MCF 10A (cell line): ENCODE measurements at regions not wholly inside any gene's neighbourhood (a gene's known extent, or its start where the extent isn't known, plus 50 kb on each side); places are given as distances from the start of the nearest gene placed in this dataset.

ENCODE experiments used
- BruUV-seq: library from RNA; stranded (reverse); fragments of 400-500 nt; replicated peaks from 2 replicates; lab custom pipeline; 2021; lab: Mats Ljungman, UMichigan
- CTCF ChIA-PET: fragments of 300-600 bp; sonication (Branson Sonifier 250); formaldehyde crosslinking; extraction: SDS; loops from one replicate; lab custom pipeline; 2021; ENCODE audit warnings: antibody characterized with exemption, inconsistent platforms; lab: Yijun Ruan, JAX
- POLR2A ChIA-PET: fragments of 300-600, 350-650 bp; sonication (Branson Sonifier 250); formaldehyde crosslinking; extraction: SDS; loops from one replicate; lab custom pipeline; 2020; ENCODE audit warnings: antibody characterized with exemption, inconsistent platforms; lab: Yijun Ruan, JAX
- DNase-seq: peaks from one replicate; pipeline ENCODE4 v3.0.0-alpha.2; 2018; ENCODE audit not compliant: unreplicated experiment
- H3K27ac Mint-ChIP-seq: one replicate; pipeline ENCODE4 v1.8.0; 2022; ENCODE audit warnings: mild to moderate bottlenecking, low read depth, mixed read lengths; ENCODE audit not compliant: unreplicated experiment
- H3K27me3 Mint-ChIP-seq: one replicate; pipeline ENCODE4 v1.8.0; 2022; ENCODE audit warnings: mixed read lengths; ENCODE audit not compliant: insufficient read depth, unreplicated experiment
- H3K36me3 Mint-ChIP-seq: one replicate; pipeline ENCODE4 v1.8.0; 2022; ENCODE audit warnings: mild to moderate bottlenecking, moderate library complexity, mixed read lengths; ENCODE audit not compliant: insufficient read depth, unreplicated experiment
- H3K4me1 Mint-ChIP-seq: one replicate; pipeline ENCODE4 v1.8.0; 2022; ENCODE audit warnings: mixed read lengths; ENCODE audit not compliant: insufficient read depth, unreplicated experiment
- H3K4me3 Mint-ChIP-seq: one replicate; pipeline ENCODE4 v1.8.0; 2022; ENCODE audit warnings: mild to moderate bottlenecking, moderate library complexity, mixed read lengths; ENCODE audit not compliant: unreplicated experiment
- H3K9me3 Mint-ChIP-seq: one replicate; pipeline ENCODE4 v1.8.0; 2022; ENCODE audit warnings: mixed read lengths; ENCODE audit not compliant: unreplicated experiment
- intact Hi-C: fragments of 100-400 bp; cut with micrococcal nuclease; formaldehyde crosslinking; loops from 2 replicates; pipeline ENCODE4 v1.14.1; 2022
- TF ChIP-seq, protein P1 (sequence below): fragments of 200-600 bp; IDR thresholded peaks from one replicate; pipeline ENCODE4 v1.8.0; 2022; ENCODE audit warnings: antibody characterized with exemption, mild to moderate bottlenecking; ENCODE audit not compliant: unreplicated experiment

DNA sequence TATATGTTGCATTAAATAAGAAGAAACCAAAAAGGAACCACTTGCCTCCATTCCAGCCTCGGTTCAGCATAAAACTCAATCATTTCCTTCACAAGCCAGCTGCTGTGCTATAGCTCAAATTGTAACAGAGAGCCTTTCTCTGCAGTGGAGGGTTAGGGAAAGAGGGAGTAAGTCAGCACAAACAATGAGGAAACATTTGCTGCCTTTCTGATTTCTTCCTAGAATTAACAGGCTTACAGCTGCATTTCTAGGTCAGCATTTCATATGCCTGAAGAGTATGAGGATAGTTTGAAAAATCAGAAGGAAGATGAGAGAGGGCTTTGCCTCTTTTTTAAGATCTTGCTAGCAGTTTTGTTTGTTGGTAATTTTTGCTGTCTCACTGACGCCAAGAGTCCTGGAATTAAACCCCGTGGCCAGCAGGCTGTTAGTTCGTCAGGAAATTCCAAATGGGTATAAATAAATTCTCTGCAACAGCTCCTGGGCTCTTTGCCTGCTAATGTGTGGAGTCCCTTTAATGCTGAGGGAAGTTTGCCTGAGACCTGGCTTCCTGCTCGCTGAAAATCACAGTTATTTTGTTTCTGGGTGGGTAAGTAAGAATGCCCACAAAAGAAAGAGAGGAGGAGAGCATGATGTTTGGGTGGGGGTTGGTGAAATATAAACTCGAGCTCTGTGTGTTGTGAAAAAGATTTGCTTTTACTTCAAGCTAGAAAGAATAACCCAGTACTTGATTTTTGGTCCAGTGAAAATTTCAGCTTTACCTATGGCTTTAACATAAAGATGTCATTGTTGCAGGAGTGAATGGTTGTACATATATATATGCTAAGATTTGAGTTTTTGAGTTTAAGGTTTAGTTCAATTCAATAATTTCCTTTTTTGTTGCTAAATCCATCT, 148.1 kb upstream of the DMRT1 start:
- Mint-ChIP-seq H3K4me1 (peaks cover 52% of the 10 kb centered on the region), H3K27me3 (no peaks in the 10 kb centered on the region), H3K36me3 (peaks cover 30% of the 10 kb centered on the region), H3K27ac (peak overlapping the region; percentile 75), H3K4me3 (peak overlapping the region; percentile 63), H3K9me3 (no peaks in the 10 kb centered on the region)
- intact Hi-C loops, result loop anchor here (1.0 kb wide), 1 partner anchor 7 kb away; no protein-coding TSS in a partner anchor
- TF ChIP-seq, protein P1, sequence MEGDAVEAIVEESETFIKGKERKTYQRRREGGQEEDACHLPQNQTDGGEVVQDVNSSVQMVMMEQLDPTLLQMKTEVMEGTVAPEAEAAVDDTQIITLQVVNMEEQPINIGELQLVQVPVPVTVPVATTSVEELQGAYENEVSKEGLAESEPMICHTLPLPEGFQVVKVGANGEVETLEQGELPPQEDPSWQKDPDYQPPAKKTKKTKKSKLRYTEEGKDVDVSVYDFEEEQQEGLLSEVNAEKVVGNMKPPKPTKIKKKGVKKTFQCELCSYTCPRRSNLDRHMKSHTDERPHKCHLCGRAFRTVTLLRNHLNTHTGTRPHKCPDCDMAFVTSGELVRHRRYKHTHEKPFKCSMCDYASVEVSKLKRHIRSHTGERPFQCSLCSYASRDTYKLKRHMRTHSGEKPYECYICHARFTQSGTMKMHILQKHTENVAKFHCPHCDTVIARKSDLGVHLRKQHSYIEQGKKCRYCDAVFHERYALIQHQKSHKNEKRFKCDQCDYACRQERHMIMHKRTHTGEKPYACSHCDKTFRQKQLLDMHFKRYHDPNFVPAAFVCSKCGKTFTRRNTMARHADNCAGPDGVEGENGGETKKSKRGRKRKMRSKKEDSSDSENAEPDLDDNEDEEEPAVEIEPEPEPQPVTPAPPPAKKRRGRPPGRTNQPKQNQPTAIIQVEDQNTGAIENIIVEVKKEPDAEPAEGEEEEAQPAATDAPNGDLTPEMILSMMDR, result no peak
- DNase-seq, result peak; percentile 41
- CTCF ChIA-PET, result interaction anchor here (0.6 to 1.7 kb wide), 11 partner anchors 9 to 258 kb away, joined by 3 to 8 read pairs (median 5); no protein-coding TSS in a partner anchor
- POLR2A ChIA-PET, result interaction anchor here (0.7 to 6.3 kb wide), 18 partner anchors 8 to 274 kb away, joined by 3 to 139 read pairs (median 6); partner anchors contain the start of gene KANK1
- no TSS peak for BruUV-seq

DNA sequence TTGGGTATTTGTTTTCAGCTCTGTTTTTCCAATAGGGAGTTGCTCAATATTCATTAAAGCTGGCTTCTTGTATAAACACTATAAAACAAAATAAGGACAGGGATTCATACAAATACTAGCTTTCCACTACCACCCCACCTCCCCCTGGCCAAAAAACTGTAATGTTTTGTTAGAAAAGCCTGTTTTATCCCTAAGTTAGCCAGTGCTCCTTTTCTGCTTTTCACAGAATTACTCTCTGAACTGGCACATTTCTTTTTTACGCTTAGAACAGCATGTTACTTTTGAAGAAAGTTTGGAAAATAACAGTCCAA, 147.4 kb upstream of the DMRT1 start:
- Mint-ChIP-seq H3K4me3 (peak overlapping the region; percentile 63), H3K9me3 (no peaks in the 10 kb centered on the region), H3K4me1 (peaks cover 57% of the 10 kb centered on the region), H3K36me3 (peaks cover 33% of the 10 kb centered on the region), H3K27ac (peak overlapping the region; percentile 75), H3K27me3 (no peaks in the 10 kb centered on the region)
- BruUV-seq, result no TSS peak
- TF ChIP-seq, protein P1, result no peak
- intact Hi-C loops, result loop anchor here (1.0 kb wide), 1 partner anchor 8 kb away; no protein-coding TSS in a partner anchor
- POLR2A ChIA-PET, result interaction anchor here (0.7 to 6.3 kb wide), 22 partner anchors 9 to 274 kb away, joined by 3 to 139 read pairs (median 4); no protein-coding TSS in a partner anchor
- no peak for DNase-seq
- CTCF ChIA-PET, result interaction anchor here (0.6 to 1.7 kb wide), 6 partner anchors 9 to 248 kb away, joined by 3 to 8 read pairs (median 5); no protein-coding TSS in a partner anchor

DNA sequence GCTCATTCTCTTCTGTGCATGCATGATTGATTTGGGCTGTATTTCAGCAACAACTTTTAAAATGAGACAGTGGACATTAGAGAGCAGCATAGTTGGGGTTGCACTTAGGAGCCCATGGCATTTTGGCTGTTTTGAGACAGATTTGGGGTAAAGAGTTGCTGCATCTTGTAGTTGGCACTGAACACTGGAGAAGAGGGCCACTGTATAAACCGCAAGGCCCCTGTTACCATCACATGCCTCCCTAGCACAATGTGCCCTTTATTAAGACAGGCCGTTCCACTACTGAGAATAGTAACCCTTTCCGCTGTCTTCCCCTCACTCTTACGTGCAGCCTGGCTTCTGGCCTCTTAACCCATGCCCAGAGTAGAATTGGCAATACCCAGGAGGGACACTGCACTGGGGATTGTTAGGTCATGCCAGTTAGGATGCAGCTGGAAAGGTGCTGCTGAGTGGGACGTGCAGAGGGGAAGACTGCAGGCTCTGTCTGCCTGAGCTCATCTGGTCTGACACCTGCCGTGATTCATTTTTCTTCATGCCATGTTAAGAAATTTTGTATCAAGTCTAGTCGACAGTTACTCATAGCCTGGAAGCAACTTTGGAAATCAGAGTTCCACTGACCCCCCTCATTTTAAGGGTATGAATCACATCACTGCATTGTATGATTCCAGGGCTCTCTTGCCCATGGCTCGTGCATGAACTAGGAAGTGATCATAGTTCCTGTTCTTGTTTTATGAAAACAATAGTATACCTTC, 146.9 kb upstream of the DMRT1 start:
- ChIA-PET POLR2A (interaction anchor here (0.6 to 6.3 kb wide), 21 partner anchors 8 to 247 kb away, joined by 3 to 139 read pairs (median 5); no protein-coding TSS in a partner anchor), CTCF (interaction anchor here (0.5 to 1.7 kb wide), 8 partner anchors 10 to 80 kb away, joined by 3 to 8 read pairs (median 4); no protein-coding TSS in a partner anchor)
- BruUV-seq, result TSS peak; percentile 48
- H3K9me3 Mint-ChIP-seq, result no peaks in the 10 kb centered on the region
- peaks cover 61% of the 10 kb centered on the region for H3K4me1 Mint-ChIP-seq
- DNase-seq, result peak; percentile 94
- peak overlapping the region; percentile 63 for H3K4me3 Mint-ChIP-seq
- H3K36me3 Mint-ChIP-seq, result peaks cover 34% of the 10 kb centered on the region
- H3K27ac Mint-ChIP-seq, result peak overlapping the region; percentile 75
- TF ChIP-seq, protein P1, result no peak
- H3K27me3 Mint-ChIP-seq, result no peaks in the 10 kb centered on the region
- intact Hi-C loops, result loop anchor here (1.0 to 5.0 kb wide), 2 partner anchors 8 to 82 kb away; no protein-coding TSS in a partner anchor
